Loucy (cell line): ENCODE measurements at regions not wholly inside any gene's neighbourhood (a gene's known extent, or its start where the extent isn't known, plus 50 kb on each side); places are given as distances from the start of the nearest gene placed in this dataset.

ENCODE experiments used
- H2AFZ ChIP-seq: fragments of 200-600 bp; sonication (generic); 2 replicates; pipeline ENCODE4 v1.6.0; 2016; ENCODE audit warnings: antibody characterized with exemption, mild to moderate bottlenecking, low read length, moderate library complexity
- H3F3A ChIP-seq: fragments of 200-600 bp; 2 replicates; pipeline ENCODE4 v1.6.0; 2016; ENCODE audit warnings: antibody characterized with exemption, low read depth, mild to moderate bottlenecking
- H3K27me3 ChIP-seq: fragments of 200-600 bp; sonication (generic); 2 replicates; pipeline ENCODE4 v1.6.1; 2014; ENCODE audit warnings: low read length, mild to moderate bottlenecking; ENCODE audit not compliant: insufficient read depth, poor library complexity, severe bottlenecking
- H3K36me3 ChIP-seq: fragments of 200-600 bp; sonication (generic); 2 replicates; pipeline ENCODE4 v1.6.1; 2016; ENCODE audit warnings: low read length; ENCODE audit not compliant: insufficient read depth
- H3K4me1 ChIP-seq: fragments of 200-600 bp; sonication (generic); 2 replicates; pipeline ENCODE4 v1.5.1; 2014; ENCODE audit warnings: low read length, mild to moderate bottlenecking; ENCODE audit not compliant: insufficient read depth, poor library complexity, severe bottlenecking
- H3K4me2 ChIP-seq: fragments of 200-600 bp; sonication (generic); 2 replicates; pipeline ENCODE4 v1.6.0; 2014; ENCODE audit warnings: antibody characterized with exemption, low read length, low read depth, mild to moderate bottlenecking; ENCODE audit not compliant: poor library complexity, severe bottlenecking
- H3K4me3 ChIP-seq: fragments of 200-600 bp; sonication (generic); 2 replicates; pipeline ENCODE4 v1.5.1; 2014; ENCODE audit warnings: low read length, mild to moderate bottlenecking, mixed read lengths; ENCODE audit not compliant: poor library complexity, severe bottlenecking
- H3K79me2 ChIP-seq: fragments of 200-600 bp; sonication (generic); 2 replicates; pipeline ENCODE4 v1.6.1; 2014; ENCODE audit warnings: low read length; ENCODE audit not compliant: insufficient read depth
- H3K9ac ChIP-seq: fragments of 200-600 bp; sonication (generic); 2 replicates; pipeline ENCODE4 v1.6.0; 2014; ENCODE audit warnings: mild to moderate bottlenecking, low read depth, low read length, moderate library complexity; ENCODE audit not compliant: poor library complexity, severe bottlenecking
- H3K9me2 ChIP-seq: fragments of 200-600 bp; sonication (generic); replicated peaks from 2 replicates; pipeline ENCODE4 v1.6.1; 2016; ENCODE audit warnings: low read depth, low read length, mixed read lengths
- H3K9me3 ChIP-seq: fragments of 200-600 bp; sonication (generic); 2 replicates; pipeline ENCODE4 v1.6.1; 2014; ENCODE audit warnings: mild to moderate bottlenecking, antibody characterized with exemption, low read length, low read depth; ENCODE audit not compliant: insufficient read depth
- H4K20me1 ChIP-seq: fragments of 200-600 bp; sonication (generic); 2 replicates; pipeline ENCODE4 v1.6.0; 2014; ENCODE audit warnings: antibody characterized with exemption, low read length, mild to moderate bottlenecking; ENCODE audit not compliant: insufficient read depth, poor library complexity, severe bottlenecking
- EZH2phosphoT487 ChIP-seq: fragments of 200-600 bp; IDR thresholded peaks from 2 replicates; pipeline ENCODE4 v1.6.1; 2018; ENCODE audit warnings: antibody characterized with exemption, mild to moderate bottlenecking, moderate library complexity, borderline replicate concordance
- TF ChIP-seq, protein P1 (sequence below): fragments of 200-600 bp; sonication (generic); conservative IDR thresholded peaks from 2 replicates; pipeline ENCODE4 v1.5.1; 2014; ENCODE audit warnings: mild to moderate bottlenecking, antibody characterized with exemption, low read length

DNA sequence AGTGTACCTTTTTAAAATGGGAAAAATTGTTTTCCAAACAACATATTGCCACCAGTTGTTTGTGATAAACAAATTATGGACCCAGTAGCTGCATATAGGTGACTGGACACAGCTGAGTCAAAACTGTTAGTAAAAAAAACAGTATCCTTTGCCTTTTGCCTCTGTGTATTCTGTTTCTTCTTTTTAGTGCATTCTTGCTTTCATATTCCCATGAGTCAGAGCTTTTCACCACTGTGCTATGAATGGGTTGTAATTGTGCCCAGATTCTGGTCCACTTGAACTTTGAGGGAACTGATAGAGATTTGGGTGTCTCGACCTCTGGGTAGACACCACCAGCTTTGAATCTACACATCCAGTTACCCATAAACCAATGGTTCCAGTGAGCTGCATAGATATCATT lies 1441.9 kb upstream of the ZEB2 start:
- H3K79me2 ChIP-seq, result no peaks in the 10 kb centered on the region
- no peaks in the 10 kb centered on the region for H3K36me3 ChIP-seq
- H3K4me1 ChIP-seq, result no peaks in the 10 kb centered on the region
- H3K4me2 ChIP-seq, result no peak overlapping the region
- no peak for TF ChIP-seq EZH2phosphoT487
- TF ChIP-seq, protein P1, sequence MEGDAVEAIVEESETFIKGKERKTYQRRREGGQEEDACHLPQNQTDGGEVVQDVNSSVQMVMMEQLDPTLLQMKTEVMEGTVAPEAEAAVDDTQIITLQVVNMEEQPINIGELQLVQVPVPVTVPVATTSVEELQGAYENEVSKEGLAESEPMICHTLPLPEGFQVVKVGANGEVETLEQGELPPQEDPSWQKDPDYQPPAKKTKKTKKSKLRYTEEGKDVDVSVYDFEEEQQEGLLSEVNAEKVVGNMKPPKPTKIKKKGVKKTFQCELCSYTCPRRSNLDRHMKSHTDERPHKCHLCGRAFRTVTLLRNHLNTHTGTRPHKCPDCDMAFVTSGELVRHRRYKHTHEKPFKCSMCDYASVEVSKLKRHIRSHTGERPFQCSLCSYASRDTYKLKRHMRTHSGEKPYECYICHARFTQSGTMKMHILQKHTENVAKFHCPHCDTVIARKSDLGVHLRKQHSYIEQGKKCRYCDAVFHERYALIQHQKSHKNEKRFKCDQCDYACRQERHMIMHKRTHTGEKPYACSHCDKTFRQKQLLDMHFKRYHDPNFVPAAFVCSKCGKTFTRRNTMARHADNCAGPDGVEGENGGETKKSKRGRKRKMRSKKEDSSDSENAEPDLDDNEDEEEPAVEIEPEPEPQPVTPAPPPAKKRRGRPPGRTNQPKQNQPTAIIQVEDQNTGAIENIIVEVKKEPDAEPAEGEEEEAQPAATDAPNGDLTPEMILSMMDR, result no peak
- H3K9ac ChIP-seq, result no peak overlapping the region
- no peaks in the 10 kb centered on the region for H3K27me3 ChIP-seq
- no peaks in the 10 kb centered on the region for H3F3A ChIP-seq
- H4K20me1 ChIP-seq, result no peaks in the 10 kb centered on the region
- no peaks in the 10 kb centered on the region; the same call in 1 of the 2 replicates for H3K9me3 ChIP-seq
- H3K9me2 ChIP-seq, result no peaks in the 10 kb centered on the region
- H2AFZ ChIP-seq, result no peak overlapping the region
- H3K4me3 ChIP-seq, result no peak overlapping the region

DNA sequence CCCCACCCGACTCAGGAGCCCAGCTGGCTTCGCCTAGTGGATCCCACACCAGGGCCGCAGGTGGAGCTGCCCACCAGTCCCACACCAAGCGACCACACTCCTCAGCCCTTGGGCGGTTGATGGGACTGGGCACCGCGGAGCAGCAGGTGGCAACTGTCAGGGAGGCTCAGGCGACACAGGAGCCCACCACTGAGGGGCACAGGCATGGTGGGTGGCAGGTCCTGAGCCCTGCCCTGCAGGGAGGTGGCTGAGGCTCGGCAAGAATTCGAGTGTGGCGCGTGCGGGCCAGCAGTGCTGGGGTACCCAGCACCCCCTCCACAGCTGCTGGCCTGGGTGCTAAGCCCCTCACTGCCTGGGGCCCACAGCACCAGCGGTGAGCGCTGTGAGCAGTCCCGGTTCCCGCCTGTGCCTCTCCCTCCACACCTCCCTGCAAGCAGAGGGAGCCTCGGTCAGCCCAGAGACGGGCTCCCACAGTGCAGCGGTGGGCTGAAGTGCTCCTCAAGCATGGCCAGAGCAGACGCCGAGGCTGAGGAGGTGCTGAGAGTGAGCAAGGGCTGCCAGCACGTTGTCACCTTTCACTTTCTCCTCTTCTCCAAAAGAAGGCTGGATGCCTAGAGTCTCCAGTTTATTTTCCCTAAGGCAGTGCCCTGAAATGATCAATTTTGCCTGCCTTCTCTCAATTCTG lies 1440.7 kb upstream of the ZEB2 start:
- no peak overlapping the region for H3K9ac ChIP-seq
- TF ChIP-seq EZH2phosphoT487, result no peak
- TF ChIP-seq, protein P1, result no peak
- H3K9me2 ChIP-seq, result no peaks in the 10 kb centered on the region
- no peak overlapping the region for H3K4me3 ChIP-seq
- no peaks in the 10 kb centered on the region for H3K36me3 ChIP-seq
- H4K20me1 ChIP-seq, result no peaks in the 10 kb centered on the region
- no peak overlapping the region for H3K4me2 ChIP-seq
- no peaks in the 10 kb centered on the region for H3K79me2 ChIP-seq
- no peaks in the 10 kb centered on the region for H3K4me1 ChIP-seq
- H2AFZ ChIP-seq, result no peak overlapping the region
- H3F3A ChIP-seq, result no peaks in the 10 kb centered on the region
- no peaks in the 10 kb centered on the region for H3K27me3 ChIP-seq
- H3K9me3 ChIP-seq, result no peaks in the 10 kb centered on the region; the same call in 1 of the 2 replicates

DNA sequence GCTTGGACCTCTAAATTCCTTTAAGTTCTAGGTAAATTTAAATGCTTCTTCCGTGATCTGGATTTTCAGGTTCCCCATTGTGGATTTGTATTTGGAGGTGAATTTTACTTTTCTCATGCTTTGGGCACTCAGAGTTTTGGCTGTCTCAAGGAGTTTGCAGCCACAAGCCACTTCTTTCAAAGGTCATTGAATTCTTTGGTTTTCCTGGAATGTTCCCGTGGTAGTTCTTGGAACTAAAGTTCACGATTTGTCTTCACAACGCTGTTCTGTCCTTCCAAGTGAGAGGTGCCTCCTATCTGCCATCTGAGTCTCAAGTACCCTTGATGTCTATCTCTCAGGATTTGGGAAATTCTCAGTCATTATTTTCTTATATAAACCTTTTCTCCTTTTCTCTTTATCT lies 1438.7 kb upstream of the ZEB2 start:
- Histone ChIP-seq H3F3A (no peaks in the 10 kb centered on the region), H3K4me1 (no peaks in the 10 kb centered on the region), H3K4me3 (no peak overlapping the region), H4K20me1 (no peaks in the 10 kb centered on the region), H3K9me3 (no peaks in the 10 kb centered on the region; the same call in 1 of the 2 replicates), H3K4me2 (no peak overlapping the region), H3K79me2 (no peaks in the 10 kb centered on the region), H3K9ac (no peak overlapping the region), H3K36me3 (no peaks in the 10 kb centered on the region), H3K9me2 (no peaks in the 10 kb centered on the region), H2AFZ (no peak overlapping the region), H3K27me3 (no peaks in the 10 kb centered on the region)
- TF ChIP-seq EZH2phosphoT487, result no peak

DNA sequence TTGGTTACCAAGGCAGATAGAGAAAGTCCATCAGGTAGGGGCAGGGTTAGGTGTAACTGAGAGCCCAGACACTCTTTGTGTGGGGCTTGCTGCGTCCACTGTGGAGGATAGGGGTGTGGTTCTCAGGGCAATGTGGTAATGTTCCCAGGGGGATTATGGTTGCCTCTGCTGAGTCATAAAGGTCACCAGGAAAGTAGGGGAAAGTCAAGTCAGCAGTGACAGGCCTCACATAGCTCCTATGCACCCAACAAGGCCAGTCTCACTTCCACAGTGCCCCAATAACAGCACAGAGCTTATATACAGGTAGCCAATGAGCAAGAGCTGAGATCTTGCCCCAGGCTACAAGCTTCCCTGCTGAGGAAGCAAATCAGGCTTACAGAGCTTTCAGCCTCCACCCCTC lies 1438.0 kb upstream of the ZEB2 start:
- Histone ChIP-seq H3K9ac (no peak overlapping the region), H3K4me3 (no peak overlapping the region), H3K79me2 (no peaks in the 10 kb centered on the region), H4K20me1 (no peaks in the 10 kb centered on the region), H3F3A (no peaks in the 10 kb centered on the region), H3K4me2 (no peak overlapping the region), H2AFZ (no peak overlapping the region), H3K9me2 (no peaks in the 10 kb centered on the region), H3K9me3 (no peaks in the 10 kb centered on the region; the same call in 1 of the 2 replicates), H3K4me1 (no peaks in the 10 kb centered on the region), H3K36me3 (no peaks in the 10 kb centered on the region), H3K27me3 (no peaks in the 10 kb centered on the region)
- no peak for TF ChIP-seq EZH2phosphoT487
- TF ChIP-seq, protein P1, result no peak
